ENCODE measurements at regions not wholly inside any gene's neighbourhood (a gene's known extent, or its start where the extent isn't known, plus 50 kb on each side); places are given as distances from the start of the nearest gene placed in this dataset.

DNA sequence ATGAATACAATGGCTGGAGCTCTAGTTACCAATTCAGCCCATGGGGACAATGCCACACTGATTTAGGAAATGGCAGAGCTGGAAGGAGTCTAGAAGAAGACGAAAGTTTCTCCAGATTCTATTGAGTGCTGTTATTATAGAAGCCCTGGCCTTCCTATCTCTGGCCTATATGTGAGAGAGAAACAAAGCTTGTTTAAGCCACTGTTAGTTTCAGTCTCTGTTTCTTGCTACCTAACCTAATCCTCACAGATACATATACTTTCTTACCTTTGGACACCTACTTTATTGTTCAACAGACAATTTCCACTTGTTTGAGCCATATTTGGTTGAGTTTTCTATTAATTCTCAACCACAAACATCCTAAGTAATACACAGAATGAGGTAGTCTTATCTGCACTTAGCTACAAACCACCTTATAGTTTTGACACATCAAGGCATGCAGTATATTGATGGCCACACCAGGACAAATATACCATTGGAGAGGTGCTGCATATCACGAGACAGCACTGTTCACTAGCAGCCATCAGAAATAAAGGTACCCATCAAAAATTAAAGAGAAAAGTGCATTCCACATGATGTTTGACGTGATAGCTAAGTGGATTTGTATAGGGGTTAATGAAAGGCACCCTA, 190.2 kb downstream of the SMIM20 start:
- TF ChIP-seq CTCF (IDR thresholded peaks at IDR 0.05) (no peak), POLR2A (IDR thresholded peaks at IDR 0.05) (no peak)

All from heart left ventricle (tissue), 13 donors.